ENCODE measurements at regions not wholly inside any gene's neighbourhood (a gene's known extent, or its start where the extent isn't known, plus 50 kb on each side); places are given as distances from the start of the nearest gene placed in this dataset.

DNA sequence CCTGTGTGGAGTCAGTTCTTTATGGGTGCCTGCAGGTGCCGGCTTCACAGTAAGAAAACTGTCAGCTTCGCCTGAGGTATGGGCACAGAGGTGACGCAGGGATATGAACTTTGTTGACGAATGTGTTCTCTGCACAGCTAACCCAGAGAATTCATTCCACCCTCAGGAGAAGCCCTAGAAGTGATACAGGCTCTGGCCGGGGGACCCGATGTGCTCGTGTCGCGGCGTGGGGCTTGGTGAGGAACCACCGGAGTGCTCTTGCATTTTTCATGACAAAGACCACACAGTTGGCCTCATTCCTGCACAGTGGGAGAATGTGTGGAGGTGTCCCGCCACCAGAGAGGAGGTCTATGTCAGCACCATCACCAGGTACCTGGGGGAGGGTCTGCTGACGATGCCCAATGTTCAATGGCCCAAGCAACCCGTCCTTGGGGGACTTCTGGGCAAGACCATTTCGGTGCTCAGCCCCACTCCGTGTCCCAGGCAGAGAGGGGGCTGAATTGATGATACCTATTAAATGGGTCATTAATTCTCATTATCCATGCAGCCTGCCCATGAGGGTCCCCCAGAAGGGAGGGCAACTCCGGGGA lies 147.5 kb upstream of the RTL1 start:
- Histone ChIP-seq H3K4me3 (no peak overlapping the region), H3K36me3 (no peaks in the 10 kb centered on the region), H3K27ac (replicated peaks) (no peak overlapping the region), H3K27me3 (ENCODE audit: low read depth) (peaks cover 31% of the 10 kb centered on the region), H3K4me1 (no peaks in the 10 kb centered on the region), H3K9me3 (replicated peaks) (no peaks in the 10 kb centered on the region)
- intact Hi-C loops (cut with micrococcal nuclease), result no loop called here
- no peak for DNase-seq
- TF ChIP-seq, protein P1, sequence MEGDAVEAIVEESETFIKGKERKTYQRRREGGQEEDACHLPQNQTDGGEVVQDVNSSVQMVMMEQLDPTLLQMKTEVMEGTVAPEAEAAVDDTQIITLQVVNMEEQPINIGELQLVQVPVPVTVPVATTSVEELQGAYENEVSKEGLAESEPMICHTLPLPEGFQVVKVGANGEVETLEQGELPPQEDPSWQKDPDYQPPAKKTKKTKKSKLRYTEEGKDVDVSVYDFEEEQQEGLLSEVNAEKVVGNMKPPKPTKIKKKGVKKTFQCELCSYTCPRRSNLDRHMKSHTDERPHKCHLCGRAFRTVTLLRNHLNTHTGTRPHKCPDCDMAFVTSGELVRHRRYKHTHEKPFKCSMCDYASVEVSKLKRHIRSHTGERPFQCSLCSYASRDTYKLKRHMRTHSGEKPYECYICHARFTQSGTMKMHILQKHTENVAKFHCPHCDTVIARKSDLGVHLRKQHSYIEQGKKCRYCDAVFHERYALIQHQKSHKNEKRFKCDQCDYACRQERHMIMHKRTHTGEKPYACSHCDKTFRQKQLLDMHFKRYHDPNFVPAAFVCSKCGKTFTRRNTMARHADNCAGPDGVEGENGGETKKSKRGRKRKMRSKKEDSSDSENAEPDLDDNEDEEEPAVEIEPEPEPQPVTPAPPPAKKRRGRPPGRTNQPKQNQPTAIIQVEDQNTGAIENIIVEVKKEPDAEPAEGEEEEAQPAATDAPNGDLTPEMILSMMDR (IDR thresholded peaks at IDR 0.05; ENCODE audit: borderline replicate concordance), result no peak

GRCh38 chr14:101054671-101055070 lies 151.1 kb upstream of the RTL1 start:
- Histone ChIP-seq H3K27me3 (ENCODE audit: low read depth) (peaks cover 23% of the 10 kb centered on the region), H3K36me3 (no peaks in the 10 kb centered on the region), H3K4me3 (no peak overlapping the region), H3K27ac (replicated peaks) (no peak overlapping the region), H3K4me1 (no peaks in the 10 kb centered on the region), H3K9me3 (replicated peaks) (peaks cover 8% of the 10 kb centered on the region)
- TF ChIP-seq, protein P1 (IDR thresholded peaks at IDR 0.05; ENCODE audit: borderline replicate concordance), result no peak
- intact Hi-C loops (cut with micrococcal nuclease), result no loop called here
- no peak for DNase-seq

GRCh38 chr14:101055106-101055662 lies 151.7 kb upstream of the RTL1 start:
- TF ChIP-seq, protein P1 (IDR thresholded peaks at IDR 0.05; ENCODE audit: borderline replicate concordance), result no peak

DNA sequence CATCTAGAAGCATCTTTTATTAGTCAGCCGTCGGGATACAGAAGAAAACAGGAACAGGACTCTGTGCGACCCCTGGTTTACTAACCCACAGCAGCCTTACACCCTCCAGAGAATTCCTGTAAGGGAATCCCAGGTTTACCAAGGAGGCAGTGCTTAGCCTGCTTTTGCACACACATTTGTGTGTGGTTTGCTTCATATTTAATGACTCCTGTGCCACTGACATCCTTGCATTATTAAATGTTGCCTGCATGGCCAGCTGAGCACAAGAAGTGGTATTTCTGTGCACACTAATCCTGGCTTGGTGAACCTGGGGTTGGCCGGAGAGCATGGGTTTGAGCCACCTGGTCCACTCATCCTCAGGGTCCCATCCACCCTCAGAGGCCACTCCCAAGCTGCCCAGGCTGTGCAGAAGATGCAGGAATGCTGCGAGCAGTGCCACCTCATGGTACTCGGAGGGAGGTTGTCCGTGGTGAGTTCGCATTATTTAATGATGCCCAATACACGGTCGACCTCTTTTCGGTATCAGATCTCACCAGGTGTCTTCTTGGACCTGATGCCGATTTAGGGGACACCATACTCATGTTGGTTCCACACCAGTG lies 152.4 kb upstream of the RTL1 start:
- DNase-seq, result no peak
- Histone ChIP-seq H3K4me3 (no peak overlapping the region), H3K27me3 (ENCODE audit: low read depth) (peaks cover 24% of the 10 kb centered on the region), H3K27ac (replicated peaks) (no peak overlapping the region), H3K36me3 (no peaks in the 10 kb centered on the region), H3K4me1 (no peaks in the 10 kb centered on the region), H3K9me3 (replicated peaks) (peaks cover 8% of the 10 kb centered on the region)
- TF ChIP-seq, protein P1 (IDR thresholded peaks at IDR 0.05; ENCODE audit: borderline replicate concordance), result no peak
- intact Hi-C loops (cut with micrococcal nuclease), result no loop called here

More at GRCh38 chr14:101055106-101055662, 151.7 kb upstream of the RTL1 start:
- intact Hi-C loops (cut with micrococcal nuclease), result no loop called here
- Histone ChIP-seq H3K4me3 (no peak overlapping the region), H3K4me1 (no peaks in the 10 kb centered on the region), H3K27me3 (ENCODE audit: low read depth) (peaks cover 23% of the 10 kb centered on the region), H3K36me3 (no peaks in the 10 kb centered on the region), H3K9me3 (replicated peaks) (peaks cover 8% of the 10 kb centered on the region), H3K27ac (replicated peaks) (no peak overlapping the region)
- DNase-seq, result no peak

DNA sequence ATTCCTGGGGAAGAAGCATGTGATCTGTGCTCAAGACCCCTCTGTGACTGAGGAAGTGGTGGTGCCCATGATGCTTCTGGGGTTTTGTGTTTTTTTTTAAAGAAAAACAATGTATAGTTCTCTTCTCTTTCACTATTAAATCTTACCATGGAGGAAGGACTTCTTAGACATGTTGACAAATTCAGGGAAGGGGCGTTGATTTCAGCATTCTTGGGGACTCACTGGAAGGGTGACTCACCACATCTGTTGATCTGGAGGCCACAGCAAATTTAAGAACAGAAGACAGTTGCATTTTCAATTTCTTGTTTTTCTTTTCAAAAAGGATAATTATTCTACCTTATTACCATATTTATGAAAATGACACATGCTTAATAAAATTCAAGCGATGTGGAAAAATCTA lies 152.9 kb upstream of the RTL1 start:
- H3K27ac ChIP-seq (replicated peaks), result no peak overlapping the region
- no peaks in the 10 kb centered on the region for H3K4me1 ChIP-seq
- H3K27me3 ChIP-seq (ENCODE audit: low read depth), result peaks cover 24% of the 10 kb centered on the region
- intact Hi-C loops (cut with micrococcal nuclease), result no loop called here
- H3K4me3 ChIP-seq, result no peak overlapping the region
- peaks cover 8% of the 10 kb centered on the region for H3K9me3 ChIP-seq (replicated peaks)
- TF ChIP-seq, protein P1 (IDR thresholded peaks at IDR 0.05; ENCODE audit: borderline replicate concordance), result no peak
- no peaks in the 10 kb centered on the region for H3K36me3 ChIP-seq
- no peak for DNase-seq
